T-cell (primary cell): ENCODE measurements at regions not wholly inside any gene's neighbourhood (a gene's known extent, or its start where the extent isn't known, plus 50 kb on each side); places are given as distances from the start of the nearest gene placed in this dataset.

Source experiments
- ATAC-seq, 4 experiments: fragments of 200-7000 bp in 3 of 4; fragments of 150-1000 bp in 1 of 4; cut with Tn5 transposase; replicated peaks in 1 of 4; 1 replicate in 3 of 4; 2 replicates in 1 of 4; pipeline ENCODE4 v1.10.0; 2021; ENCODE audit warnings: moderate library complexity in 3 of 4, mild to moderate bottlenecking in 2 of 4, moderate number of reproducible peaks in 1 of 4
- CTCF ChIA-PET, 2 donors: fragments of 300-600 bp; sonication (Branson Sonifier 250); formaldehyde crosslinking; loops; one replicate each; lab custom pipeline; 2022; ENCODE audit warnings: antibody characterized with exemption in 2 of 2; lab: Charles Lee
- POLR2A ChIA-PET, 2 donors: fragments of 300-600 bp; sonication (Branson Sonifier 250); formaldehyde crosslinking; loops; one replicate each; lab custom pipeline; 2022; ENCODE audit warnings: antibody characterized with exemption in 2 of 2; lab: Charles Lee
- DNase-seq, 35 experiments: peaks; one replicate each; pipeline versions ENCODE4 v3.0.0 to v3.0.0-alpha.2; 2013 to 2023
- H3K27ac ChIP-seq: one replicate; pipeline ENCODE4 v1.5.1; 2013; ENCODE audit warnings: low read length
- H3K27me3 ChIP-seq, 2 experiments: replicated peaks in 1 of 2; 1 replicate in 1 of 2; 2 replicates in 1 of 2; pipeline versions ENCODE4 v1.6.1 to v1.7.0; 2013; ENCODE audit warnings: low read length in 1 of 2, mixed read lengths in 1 of 2; ENCODE audit not compliant: control insufficient read depth in 2 of 2, insufficient read depth in 2 of 2; ENCODE audit errors: extremely low read depth in 1 of 2
- H3K36me3 ChIP-seq, 2 donors: 1 replicate in 1 of 2; 2 replicates in 1 of 2; pipeline versions ENCODE4 v1.6.1 to v1.7.0; 2013; ENCODE audit warnings: low read length in 1 of 2; ENCODE audit not compliant: control insufficient read depth in 2 of 2, insufficient read depth in 1 of 2; ENCODE audit errors: extremely low read depth in 1 of 2
- H3K4me1 ChIP-seq, 2 experiments: 1 replicate in 1 of 2; 2 replicates in 1 of 2; pipeline versions ENCODE4 v1.6.1 to v1.7.0; 2013; ENCODE audit warnings: low read length in 2 of 2, mixed read lengths in 1 of 2; ENCODE audit not compliant: insufficient read depth in 2 of 2, control insufficient read depth in 1 of 2; ENCODE audit errors: extremely low read depth in 1 of 2
- H3K4me3 ChIP-seq, 2 donors: 1 replicate in 1 of 2; 2 replicates in 1 of 2; pipeline versions ENCODE4 v1.5.1 to v1.7.0; 2013; ENCODE audit warnings: mild to moderate bottlenecking in 2 of 2, low read length in 1 of 2, moderate library complexity in 1 of 2; ENCODE audit not compliant: control insufficient read depth in 1 of 2; ENCODE audit errors: extremely low read depth in 1 of 2
- H3K9me3 ChIP-seq: 2 replicates; pipeline ENCODE4 v1.7.0; 2013
- H3K27ac Mint-ChIP-seq, 2 donors: one replicate each; pipeline ENCODE4 v1.8.0; 2020 to 2021; ENCODE audit warnings: mild to moderate bottlenecking in 2 of 2, mixed read lengths in 2 of 2
- H3K27me3 Mint-ChIP-seq, 2 donors: one replicate each; pipeline ENCODE4 v1.8.0; 2021 to 2022; ENCODE audit warnings: mixed read lengths in 2 of 2
- H3K36me3 Mint-ChIP-seq: one replicate; pipeline ENCODE4 v1.8.0; 2021; ENCODE audit warnings: mixed read lengths
- H3K4me1 Mint-ChIP-seq, 3 donors: one replicate each; pipeline ENCODE4 v1.8.0; 2020 to 2022; ENCODE audit warnings: mixed read lengths in 3 of 3, mild to moderate bottlenecking in 1 of 3
- H3K4me3 Mint-ChIP-seq, 3 donors: one replicate each; pipeline ENCODE4 v1.8.0; 2020 to 2022; ENCODE audit warnings: mild to moderate bottlenecking in 3 of 3, mixed read lengths in 3 of 3, moderate library complexity in 3 of 3
- H3K9me3 Mint-ChIP-seq, 3 donors: one replicate each; pipeline ENCODE4 v1.8.0; 2020 to 2022; ENCODE audit warnings: mixed read lengths in 3 of 3
- WGBS: methylation state at CpG from one replicate; pipeline ENCODE4 v1.1.5; 2013; ENCODE audit warnings: missing lambda C conversion rate; ENCODE audit not compliant: insufficient coverage; 5-methylcytosine and 5-hydroxymethylcytosine counted together

DNA sequence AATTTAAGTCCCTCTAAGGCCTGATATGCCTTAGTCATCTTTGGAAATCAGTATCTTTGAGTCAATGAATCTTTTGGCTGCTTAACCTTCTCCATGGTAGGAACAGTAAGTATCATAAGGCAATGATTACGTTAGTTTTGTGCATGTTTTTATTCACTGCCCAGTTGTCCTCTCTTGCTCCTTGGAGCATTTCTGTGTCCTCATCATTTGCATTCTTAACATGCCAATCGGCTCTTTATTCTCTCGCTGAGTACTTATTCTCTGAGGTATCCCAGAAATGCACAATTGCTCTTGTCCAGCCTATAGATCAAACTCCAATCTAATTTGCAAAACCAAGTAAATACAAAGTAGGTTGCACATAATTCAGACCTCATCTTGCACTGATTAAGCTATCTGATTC lies 405.0 kb upstream of the IL12A start:
- H3K27ac ChIP-seq: no peak overlapping the region
- no peaks in the 10 kb centered on the region for H3K4me1 ChIP-seq
- Mint-ChIP-seq H3K27ac (no peak overlapping the region), H3K36me3 (no peaks in the 10 kb centered on the region), H3K27me3 (peaks cover 0 to 4% of the 10 kb centered on the region in 2 donors), H3K4me1 (no peaks in the 10 kb centered on the region), H3K9me3 (peaks cover 0 to 4% (median 0%) of the 10 kb centered on the region in 3 donors), H3K4me3 (no peak overlapping the region)
- CTCF ChIA-PET: no interaction called here
- DNase-seq (no peak), ATAC-seq (no peak)
- POLR2A ChIA-PET: no interaction called here
- 95% methylated on average over 2 of the region's 3 CpGs for WGBS
- H3K9me3 ChIP-seq: no peaks in the 10 kb centered on the region
- no peak overlapping the region for H3K4me3 ChIP-seq
- no peaks in the 10 kb centered on the region for H3K36me3 ChIP-seq
- H3K27me3 ChIP-seq: no peaks in the 10 kb centered on the region

DNA sequence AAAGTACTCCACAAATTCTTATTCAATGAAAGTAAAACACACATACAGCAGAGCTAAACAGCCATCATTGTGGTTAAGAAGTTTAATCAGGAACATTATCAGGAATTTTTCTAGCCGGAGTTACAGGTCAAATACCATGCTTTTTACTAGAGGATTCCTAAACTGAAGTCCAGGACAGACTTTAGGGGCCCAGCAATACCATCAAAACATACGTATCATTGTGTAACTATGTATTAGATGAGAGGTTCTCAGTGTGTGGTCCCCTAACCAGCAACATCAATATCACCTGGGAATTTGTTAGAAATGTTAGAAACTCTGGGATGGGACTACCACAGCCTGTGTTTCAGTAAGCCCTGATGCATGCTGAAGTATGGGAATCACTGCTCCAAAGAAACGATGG lies 404.2 kb upstream of the IL12A start:
- Histone ChIP-seq H3K27ac (no peak overlapping the region), H3K9me3 (no peaks in the 10 kb centered on the region), H3K27me3 (no peaks in the 10 kb centered on the region), H3K36me3 (no peaks in the 10 kb centered on the region), H3K4me3 (no peak overlapping the region), H3K4me1 (no peaks in the 10 kb centered on the region)
- Mint-ChIP-seq H3K27ac (no peak overlapping the region), H3K27me3 (peaks cover 0 to 1% of the 10 kb centered on the region in 2 donors), H3K4me3 (no peak overlapping the region), H3K36me3 (no peaks in the 10 kb centered on the region), H3K9me3 (peaks cover 0 to 4% (median 0%) of the 10 kb centered on the region in 3 donors), H3K4me1 (no peaks in the 10 kb centered on the region)
- 63% methylated on average over 1 of the region's 3 CpGs for WGBS
- ChIA-PET POLR2A (no interaction called here), CTCF (no interaction called here)
- ATAC-seq (no peak), DNase-seq (no peak)

DNA sequence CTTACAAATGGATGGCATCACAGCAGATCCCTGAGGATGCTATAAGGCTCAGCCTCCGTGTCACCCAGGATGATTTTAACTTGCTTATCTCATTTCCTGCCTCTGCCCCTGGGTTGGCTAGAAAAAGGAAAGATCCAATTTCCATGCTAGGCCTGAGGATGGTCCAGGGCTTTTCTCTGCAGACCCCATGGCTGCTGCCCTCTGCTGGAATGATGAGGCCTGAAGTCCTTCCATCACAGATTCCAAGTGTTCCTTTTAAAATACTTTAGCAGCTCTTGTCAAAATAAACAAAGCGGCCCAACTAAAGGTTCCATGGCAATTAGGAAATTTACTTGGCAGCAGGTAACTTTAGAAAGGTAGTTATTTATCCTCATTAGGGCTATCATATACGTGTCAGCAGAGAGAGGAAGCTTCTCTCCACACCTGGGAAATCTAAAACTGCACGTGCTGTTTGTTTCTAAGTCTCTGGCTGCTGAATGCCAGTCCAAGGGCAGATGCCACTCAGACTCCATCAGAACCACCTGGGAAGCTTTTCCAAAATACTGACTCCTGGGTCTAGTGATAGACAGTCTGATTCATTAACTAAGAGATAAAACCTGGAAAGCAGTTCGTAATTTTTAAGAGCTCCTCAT lies 401.9 kb upstream of the IL12A start:
- H3K27me3 Mint-ChIP-seq: peaks cover 4 to 5% of the 10 kb centered on the region in 2 donors
- POLR2A ChIA-PET: no interaction called here
- no peak for ATAC-seq
- H3K36me3 ChIP-seq: no peaks in the 10 kb centered on the region
- H3K36me3 Mint-ChIP-seq: no peaks in the 10 kb centered on the region
- DNase-seq: no peak
- no peak overlapping the region for H3K4me3 ChIP-seq
- CTCF ChIA-PET: no interaction called here
- no peaks in the 10 kb centered on the region for H3K4me1 ChIP-seq
- H3K27ac ChIP-seq: no peak overlapping the region
- peaks cover 0 to 17% (median 3%) of the 10 kb centered on the region in 3 donors for H3K9me3 Mint-ChIP-seq
- H3K4me3 Mint-ChIP-seq: no peak overlapping the region
- H3K4me1 Mint-ChIP-seq: no peaks in the 10 kb centered on the region
- H3K9me3 ChIP-seq: no peaks in the 10 kb centered on the region
- H3K27me3 ChIP-seq: no peaks in the 10 kb centered on the region
- WGBS: no CpG with 5 or more reads among the region's 5 CpGs
- H3K27ac Mint-ChIP-seq: no peak overlapping the region

DNA sequence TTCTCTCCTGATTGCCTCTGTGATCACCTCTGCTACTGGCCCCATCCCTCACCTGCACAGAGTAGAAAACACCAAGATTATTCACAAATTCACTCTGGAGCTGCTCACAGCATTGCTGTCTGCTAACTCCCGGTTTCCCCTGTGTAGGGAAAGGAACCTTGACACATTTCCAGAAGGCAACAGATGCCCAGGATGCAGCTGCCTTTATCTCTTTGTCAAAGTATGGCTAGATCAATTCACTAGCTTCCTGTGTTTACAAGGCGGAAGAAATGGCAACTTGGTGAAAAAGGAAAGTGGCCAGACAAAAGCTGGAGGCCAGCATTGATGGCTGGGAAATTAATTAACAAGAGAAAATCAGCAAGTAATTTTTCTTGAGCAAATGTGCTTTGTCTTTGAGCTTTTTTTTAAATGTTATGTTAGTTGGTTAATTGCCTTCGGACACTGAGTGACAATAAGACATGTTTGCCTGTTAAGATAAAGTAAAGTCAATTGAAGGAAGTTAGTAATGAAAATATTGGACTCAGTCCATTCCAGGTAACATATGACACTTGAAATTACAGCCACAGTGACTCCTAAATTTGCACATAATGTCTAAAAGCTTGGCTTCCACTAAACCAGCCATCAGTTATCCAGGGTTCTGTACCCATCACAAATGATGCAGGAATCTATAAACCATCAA lies 394.6 kb upstream of the IL12A start:
- Histone ChIP-seq H3K27me3 (no peaks in the 10 kb centered on the region), H3K4me1 (no peaks in the 10 kb centered on the region), H3K36me3 (no peaks in the 10 kb centered on the region), H3K4me3 (no peak overlapping the region), H3K27ac (no peak overlapping the region), H3K9me3 (no peaks in the 10 kb centered on the region)
- Mint-ChIP-seq H3K4me3 (no peak overlapping the region), H3K27ac (no peak overlapping the region), H3K4me1 (no peaks in the 10 kb centered on the region), H3K27me3 (peaks cover 7 to 18% of the 10 kb centered on the region in 2 donors), H3K36me3 (no peaks in the 10 kb centered on the region), H3K9me3 (peaks cover 18 to 31% (median 18%) of the 10 kb centered on the region in 3 donors)
- ChIA-PET POLR2A (interaction anchor here in 1 of 2 donors (0.6 kb wide), 1 partner anchor 192 kb away, joined by 5 read pairs; no protein-coding TSS in a partner anchor), CTCF (no interaction called here)
- WGBS: 19% methylated on average over 2 of the region's 3 CpGs
- DNase-seq (no peak), ATAC-seq (no peak)

DNA sequence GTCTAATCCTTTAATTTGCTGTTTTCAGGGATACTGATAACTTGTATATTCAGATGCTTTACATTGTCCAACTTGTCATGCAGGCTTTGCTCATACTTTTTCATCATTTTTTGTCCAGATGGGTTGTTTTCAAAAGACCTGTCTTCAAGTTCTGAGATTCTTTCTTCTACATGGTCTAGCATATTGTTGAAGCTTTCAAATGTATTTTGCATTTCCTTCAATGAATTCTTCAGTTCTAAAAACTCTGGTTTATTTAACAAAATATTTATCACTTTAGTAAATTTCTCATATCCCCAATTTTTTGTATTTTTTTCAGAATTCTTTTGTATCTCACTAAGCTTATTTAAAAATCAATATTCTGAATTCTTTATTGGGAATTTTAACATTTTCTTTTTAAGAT lies 388.3 kb upstream of the IL12A start:
- no peak overlapping the region for H3K27ac ChIP-seq
- DNase-seq: no peak
- H3K4me3 Mint-ChIP-seq: no peak overlapping the region
- no peaks in the 10 kb centered on the region for H3K27me3 ChIP-seq
- ChIA-PET CTCF (no interaction called here), POLR2A (no interaction called here)
- H3K9me3 ChIP-seq: no peaks in the 10 kb centered on the region
- H3K27ac Mint-ChIP-seq: no peak overlapping the region
- H3K4me3 ChIP-seq: no peak overlapping the region
- peaks cover 19 to 31% (median 19%) of the 10 kb centered on the region in 3 donors for H3K9me3 Mint-ChIP-seq
- H3K36me3 Mint-ChIP-seq: no peaks in the 10 kb centered on the region
- no peaks in the 10 kb centered on the region for H3K4me1 Mint-ChIP-seq
- no peak for ATAC-seq
- no peaks in the 10 kb centered on the region for H3K36me3 ChIP-seq
- no peaks in the 10 kb centered on the region for H3K4me1 ChIP-seq
- no peaks in the 10 kb centered on the region for H3K27me3 Mint-ChIP-seq

DNA sequence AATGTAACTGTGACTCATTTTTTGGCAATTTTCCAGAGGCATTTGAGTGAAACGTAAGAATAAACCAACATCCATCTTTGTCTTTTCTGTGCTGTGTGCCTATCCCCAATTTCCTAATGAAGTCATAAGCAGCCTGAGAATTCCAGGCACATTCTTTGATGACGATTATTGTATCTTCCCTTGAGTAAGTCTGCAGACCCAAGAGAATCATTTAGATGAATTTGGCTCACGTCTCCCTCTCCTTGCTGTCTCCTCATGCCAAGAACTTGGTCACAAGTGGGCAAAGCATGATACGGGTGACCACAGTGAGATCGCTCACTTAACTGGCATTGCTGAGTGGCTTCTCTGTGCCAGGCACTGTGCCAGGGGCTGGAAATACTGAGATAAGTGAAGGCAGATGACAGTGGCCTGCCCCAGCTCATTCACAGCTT lies 384.5 kb upstream of the IL12A start:
- ChIA-PET POLR2A (no interaction called here), CTCF (no interaction called here)
- Histone ChIP-seq H3K9me3 (no peaks in the 10 kb centered on the region), H3K36me3 (no peaks in the 10 kb centered on the region), H3K27me3 (no peaks in the 10 kb centered on the region), H3K4me1 (no peaks in the 10 kb centered on the region), H3K4me3 (no peak overlapping the region), H3K27ac (no peak overlapping the region)
- H3K27me3 Mint-ChIP-seq: no peaks in the 10 kb centered on the region
- WGBS: 83% methylated on average over 5 of the region's 5 CpGs
- H3K4me1 Mint-ChIP-seq: no peaks in the 10 kb centered on the region
- H3K36me3 Mint-ChIP-seq: no peaks in the 10 kb centered on the region
- ATAC-seq (no peak), DNase-seq (no peak)
- no peak overlapping the region for H3K27ac Mint-ChIP-seq
- H3K4me3 Mint-ChIP-seq: no peak overlapping the region
- peaks cover 10 to 13% (median 11%) of the 10 kb centered on the region in 3 donors for H3K9me3 Mint-ChIP-seq
